ENCODE measurements at regions not wholly inside any gene's neighbourhood (a gene's known extent, or its start where the extent isn't known, plus 50 kb on each side); places are given as distances from the start of the nearest gene placed in this dataset.

DNA sequence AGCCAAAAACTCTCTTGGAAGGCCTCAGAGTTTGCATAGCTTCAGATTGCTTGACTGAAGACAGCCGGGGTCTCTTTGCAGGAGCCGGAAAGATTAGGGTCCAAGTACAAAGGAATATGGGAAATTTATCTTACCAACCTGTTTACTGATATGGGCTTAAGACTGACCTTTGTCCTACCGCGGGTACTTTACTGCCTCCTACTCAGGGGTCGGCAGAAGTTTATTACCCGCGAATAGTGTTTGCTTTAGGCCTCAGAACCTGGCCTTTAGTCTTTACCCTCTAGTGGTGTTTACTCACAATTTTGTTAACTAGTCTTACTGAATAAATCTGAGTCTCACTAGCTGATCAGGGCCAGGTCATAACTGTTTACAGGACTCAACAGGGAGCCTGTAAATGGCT, 765.4 kb upstream of the SPRY2 start:
- TF ChIP-seq, protein P1, sequence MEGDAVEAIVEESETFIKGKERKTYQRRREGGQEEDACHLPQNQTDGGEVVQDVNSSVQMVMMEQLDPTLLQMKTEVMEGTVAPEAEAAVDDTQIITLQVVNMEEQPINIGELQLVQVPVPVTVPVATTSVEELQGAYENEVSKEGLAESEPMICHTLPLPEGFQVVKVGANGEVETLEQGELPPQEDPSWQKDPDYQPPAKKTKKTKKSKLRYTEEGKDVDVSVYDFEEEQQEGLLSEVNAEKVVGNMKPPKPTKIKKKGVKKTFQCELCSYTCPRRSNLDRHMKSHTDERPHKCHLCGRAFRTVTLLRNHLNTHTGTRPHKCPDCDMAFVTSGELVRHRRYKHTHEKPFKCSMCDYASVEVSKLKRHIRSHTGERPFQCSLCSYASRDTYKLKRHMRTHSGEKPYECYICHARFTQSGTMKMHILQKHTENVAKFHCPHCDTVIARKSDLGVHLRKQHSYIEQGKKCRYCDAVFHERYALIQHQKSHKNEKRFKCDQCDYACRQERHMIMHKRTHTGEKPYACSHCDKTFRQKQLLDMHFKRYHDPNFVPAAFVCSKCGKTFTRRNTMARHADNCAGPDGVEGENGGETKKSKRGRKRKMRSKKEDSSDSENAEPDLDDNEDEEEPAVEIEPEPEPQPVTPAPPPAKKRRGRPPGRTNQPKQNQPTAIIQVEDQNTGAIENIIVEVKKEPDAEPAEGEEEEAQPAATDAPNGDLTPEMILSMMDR (IDR thresholded peaks at IDR 0.05): no peak
- no peak for TF ChIP-seq POLR2A (IDR thresholded peaks at IDR 0.05)
